Testis (tissue), 2 donors: ENCODE measurements at regions not wholly inside any gene's neighbourhood (a gene's known extent, or its start where the extent isn't known, plus 50 kb on each side); places are given as distances from the start of the nearest gene placed in this dataset.
"Not testable (repeated sequence)": the region's sequence is repeated elsewhere in the genome, so short reads cannot be mapped to it uniquely, and the experiment has no call there.

Experiments used
- POLR2A ChIP-seq: fragments of 450-650 bp; IDR thresholded peaks from one replicate; pipeline ENCODE4 v1.6.1; 2017; ENCODE audit warnings: antibody characterized with exemption, mild to moderate bottlenecking, moderate library complexity
- TF ChIP-seq, protein P1 (sequence below), 3 experiments: fragments of 450-650 bp in 2 of 3; fragments of 200-600 bp in 1 of 3; sonication (generic) in 1 of 3; IDR thresholded peaks; one replicate each; pipeline ENCODE4 v1.5.1; 2016 to 2019; ENCODE audit warnings: antibody characterized with exemption in 3 of 3, mild to moderate bottlenecking in 2 of 3, moderate library complexity in 1 of 3

DNA sequence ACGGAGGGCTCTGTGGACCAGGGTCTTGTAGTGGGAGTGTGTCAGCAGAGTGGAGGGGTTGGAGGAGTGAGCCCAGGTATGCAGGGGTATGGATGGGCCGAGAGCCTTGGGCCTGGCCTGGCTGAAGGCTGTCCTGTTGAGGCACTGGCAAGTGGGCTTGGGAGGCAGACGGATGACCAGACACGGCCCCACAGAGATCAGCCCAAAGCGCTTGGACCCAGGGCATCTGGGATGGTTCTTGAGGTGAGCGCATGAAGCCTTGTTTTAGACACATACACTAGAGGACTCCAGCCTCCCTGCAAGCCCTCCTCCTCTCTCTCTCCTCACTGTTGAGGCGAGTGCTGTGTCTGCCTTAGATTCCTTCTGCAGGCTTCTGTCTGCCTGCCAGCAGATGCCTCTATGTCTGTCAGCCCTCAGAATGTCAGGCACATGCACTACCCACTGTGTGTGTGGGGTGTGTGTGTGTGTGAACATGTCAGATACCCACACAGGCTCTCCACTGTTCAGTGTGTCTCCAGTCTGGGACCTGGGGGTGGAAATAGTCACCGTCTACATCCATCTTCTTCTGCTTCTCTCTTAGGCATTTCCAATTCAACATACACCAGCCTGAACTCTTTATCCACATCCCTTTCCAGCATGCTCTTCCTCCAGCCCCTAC, 218.0 kb upstream of the PLGLB1 start:
- TF ChIP-seq, protein P1, sequence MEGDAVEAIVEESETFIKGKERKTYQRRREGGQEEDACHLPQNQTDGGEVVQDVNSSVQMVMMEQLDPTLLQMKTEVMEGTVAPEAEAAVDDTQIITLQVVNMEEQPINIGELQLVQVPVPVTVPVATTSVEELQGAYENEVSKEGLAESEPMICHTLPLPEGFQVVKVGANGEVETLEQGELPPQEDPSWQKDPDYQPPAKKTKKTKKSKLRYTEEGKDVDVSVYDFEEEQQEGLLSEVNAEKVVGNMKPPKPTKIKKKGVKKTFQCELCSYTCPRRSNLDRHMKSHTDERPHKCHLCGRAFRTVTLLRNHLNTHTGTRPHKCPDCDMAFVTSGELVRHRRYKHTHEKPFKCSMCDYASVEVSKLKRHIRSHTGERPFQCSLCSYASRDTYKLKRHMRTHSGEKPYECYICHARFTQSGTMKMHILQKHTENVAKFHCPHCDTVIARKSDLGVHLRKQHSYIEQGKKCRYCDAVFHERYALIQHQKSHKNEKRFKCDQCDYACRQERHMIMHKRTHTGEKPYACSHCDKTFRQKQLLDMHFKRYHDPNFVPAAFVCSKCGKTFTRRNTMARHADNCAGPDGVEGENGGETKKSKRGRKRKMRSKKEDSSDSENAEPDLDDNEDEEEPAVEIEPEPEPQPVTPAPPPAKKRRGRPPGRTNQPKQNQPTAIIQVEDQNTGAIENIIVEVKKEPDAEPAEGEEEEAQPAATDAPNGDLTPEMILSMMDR (IDR thresholded peaks at IDR 0.05) = not testable (repeated sequence)
- not testable (repeated sequence) for TF ChIP-seq POLR2A
